Right lobe of liver (tissue), 6 donors: ENCODE measurements at regions not wholly inside any gene's neighbourhood (a gene's known extent, or its start where the extent isn't known, plus 50 kb on each side); places are given as distances from the start of the nearest gene placed in this dataset.
A peak's percentile ranks its signal among the peaks of the same experiment; 100 is the strongest.

ENCODE experiments used
- ATAC-seq, 4 donors: fragments of 200-7000 bp; cut with Tn5 transposase; one replicate each; pipeline ENCODE4 v1.9.1; 2020; ENCODE audit warnings: mild to moderate bottlenecking in 4 of 4, moderate library complexity in 4 of 4
- DNase-seq, 3 donors: peaks; one replicate each; pipeline ENCODE4 v3.0.0-alpha.2; 2020
- H3K27ac ChIP-seq, 3 donors: fragments of 200-600 bp; one replicate each; pipeline ENCODE4 v1.8.0; 2022
- H3K27me3 ChIP-seq, 2 donors: fragments of 200-600 bp; one replicate each; pipeline ENCODE4 v1.8.0; 2022
- H3K36me3 ChIP-seq, 4 donors: fragments of 200-600 bp; sonication (generic) in 1 of 4; one replicate each; pipeline versions ENCODE4 v1.5.1 to v1.8.0; 2017 to 2022; ENCODE audit warnings: control low read depth in 1 of 4
- H3K4me1 ChIP-seq, 4 donors: fragments of 200-600 bp; sonication (generic) in 1 of 4; one replicate each; pipeline versions ENCODE4 v1.5.1 to v1.8.0; 2017 to 2022; ENCODE audit warnings: control low read depth in 1 of 4
- H3K4me3 ChIP-seq, 3 donors: fragments of 200-600 bp; one replicate each; pipeline ENCODE4 v1.8.0; 2022
- H3K9me3 ChIP-seq, 4 donors: fragments of 200-600 bp; sonication (generic) in 1 of 4; one replicate each; pipeline versions ENCODE4 v1.5.1 to v1.8.0; 2017 to 2022; ENCODE audit warnings: control low read depth in 1 of 4
- POLR2A ChIP-seq: fragments of 450-650 bp; IDR thresholded peaks from one replicate; pipeline ENCODE4 v1.6.1; 2017; ENCODE audit warnings: antibody characterized with exemption, mild to moderate bottlenecking
- WGBS: methylation state at CpG from one replicate; pipeline ENCODE4 v1.1.6; 2018; ENCODE audit warnings: low coverage, low lambda C conversion rate; ENCODE audit not compliant: insufficient coverage; ENCODE audit errors: missing lambda C conversion rate; 5-methylcytosine and 5-hydroxymethylcytosine counted together
- intact Hi-C, 2 donors: fragments of 100-400 bp; cut with DNase I; formaldehyde crosslinking; loops; one replicate each; pipeline versions ENCODE4 v1.11.2 to v1.14.1; 2022
- TF ChIP-seq, protein P1 (sequence below), 4 donors: fragments of 200-600 bp in 3 of 4; fragments of 450-650 bp in 1 of 4; IDR thresholded peaks; one replicate each; pipeline versions ENCODE4 v1.5.1 to v1.8.0; 2016 to 2022; ENCODE audit warnings: antibody characterized with exemption in 4 of 4, mild to moderate bottlenecking in 2 of 4
- donor health status: DM: no; HTN: yes; CAD: no.
- donor health status: DM: no; HTN: no; CAD: no.
- donor health status: DM: no; HTN: no; CAD: no.
- donor health status: DM: no; HTN: yes; CAD: no.
- donor health status: DM: no; HTN: yes; CAD: no.

DNA sequence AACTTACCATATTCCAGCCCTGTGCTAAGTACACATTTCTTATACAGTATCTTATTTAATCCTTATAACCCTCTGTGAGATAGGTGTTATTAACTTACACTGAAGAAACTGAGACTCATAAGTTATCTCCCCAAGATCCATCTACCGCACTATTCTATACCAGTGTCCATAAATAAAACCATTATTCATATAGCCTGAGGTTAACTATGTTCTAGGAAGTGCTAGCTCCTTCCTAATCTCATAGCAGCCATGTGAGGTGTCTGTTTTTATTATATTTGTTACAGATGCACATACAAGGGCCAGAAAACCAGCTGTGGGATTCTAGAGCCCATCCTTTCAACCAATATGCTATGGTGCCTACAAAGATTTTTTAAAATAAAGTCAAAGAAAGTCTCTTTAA, 100.3 kb upstream of the RAP1B start:
- 92% methylated on average over 1 of the region's 1 CpG for WGBS
- H3K9me3 ChIP-seq = no peaks in the 10 kb centered on the region

DNA sequence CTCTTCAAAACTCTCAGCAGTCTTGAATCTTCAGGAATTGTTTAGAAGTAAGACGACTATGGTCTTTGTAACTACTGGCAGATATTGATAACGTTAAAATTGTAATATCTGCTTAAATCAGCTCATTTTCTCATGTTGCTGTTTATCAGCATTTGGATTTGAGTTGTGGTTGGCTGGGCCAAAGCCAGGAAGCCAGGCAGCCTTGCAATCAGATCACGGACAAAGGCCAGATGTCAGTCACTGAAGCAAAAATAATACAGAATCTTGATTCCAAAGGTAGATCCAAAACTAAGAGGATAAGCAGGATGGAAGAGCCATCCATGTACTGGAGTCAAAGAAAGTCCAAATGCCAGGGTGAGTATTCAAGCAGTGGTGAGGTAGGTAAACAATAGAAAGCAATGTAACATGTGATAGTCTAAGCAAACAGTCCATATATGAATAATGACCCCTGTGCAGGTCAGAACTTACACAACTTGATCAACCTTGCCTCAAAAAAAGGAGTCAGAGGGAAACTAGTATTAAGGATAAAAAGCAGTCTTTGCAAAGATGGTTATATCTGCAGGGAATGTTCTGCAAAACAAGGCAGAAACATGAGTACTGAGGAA, 95.8 kb upstream of the RAP1B start:
- Histone ChIP-seq H3K9me3 (no peaks in the 10 kb centered on the region), H3K4me1 (no peaks in the 10 kb centered on the region), H3K4me3 (no peak overlapping the region), H3K27me3 (no peaks in the 10 kb centered on the region), H3K36me3 (no peaks in the 10 kb centered on the region), H3K27ac (no peak overlapping the region)
- TF ChIP-seq, protein P1, sequence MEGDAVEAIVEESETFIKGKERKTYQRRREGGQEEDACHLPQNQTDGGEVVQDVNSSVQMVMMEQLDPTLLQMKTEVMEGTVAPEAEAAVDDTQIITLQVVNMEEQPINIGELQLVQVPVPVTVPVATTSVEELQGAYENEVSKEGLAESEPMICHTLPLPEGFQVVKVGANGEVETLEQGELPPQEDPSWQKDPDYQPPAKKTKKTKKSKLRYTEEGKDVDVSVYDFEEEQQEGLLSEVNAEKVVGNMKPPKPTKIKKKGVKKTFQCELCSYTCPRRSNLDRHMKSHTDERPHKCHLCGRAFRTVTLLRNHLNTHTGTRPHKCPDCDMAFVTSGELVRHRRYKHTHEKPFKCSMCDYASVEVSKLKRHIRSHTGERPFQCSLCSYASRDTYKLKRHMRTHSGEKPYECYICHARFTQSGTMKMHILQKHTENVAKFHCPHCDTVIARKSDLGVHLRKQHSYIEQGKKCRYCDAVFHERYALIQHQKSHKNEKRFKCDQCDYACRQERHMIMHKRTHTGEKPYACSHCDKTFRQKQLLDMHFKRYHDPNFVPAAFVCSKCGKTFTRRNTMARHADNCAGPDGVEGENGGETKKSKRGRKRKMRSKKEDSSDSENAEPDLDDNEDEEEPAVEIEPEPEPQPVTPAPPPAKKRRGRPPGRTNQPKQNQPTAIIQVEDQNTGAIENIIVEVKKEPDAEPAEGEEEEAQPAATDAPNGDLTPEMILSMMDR (IDR thresholded peaks at IDR 0.05) = no peak
- TF ChIP-seq POLR2A = no peak
- ATAC-seq = peak in 2 of 4 donors; percentile 47 to 51
- no peak for DNase-seq
- WGBS = 39% methylated on average over 3 of the region's 3 CpGs
- intact Hi-C loops = no loop called here

More for the DNA sequence above, 100.3 kb upstream of the RAP1B start:
- Histone ChIP-seq H3K4me3 (no peak overlapping the region), H3K4me1 (no peaks in the 10 kb centered on the region), H3K36me3 (no peaks in the 10 kb centered on the region), H3K27ac (no peak overlapping the region), H3K27me3 (no peaks in the 10 kb centered on the region)
- ATAC-seq (no peak), DNase-seq (no peak)
- intact Hi-C loops = no loop called here
- no peak for TF ChIP-seq POLR2A
- TF ChIP-seq, protein P1 (IDR thresholded peaks at IDR 0.05) = no peak

DNA sequence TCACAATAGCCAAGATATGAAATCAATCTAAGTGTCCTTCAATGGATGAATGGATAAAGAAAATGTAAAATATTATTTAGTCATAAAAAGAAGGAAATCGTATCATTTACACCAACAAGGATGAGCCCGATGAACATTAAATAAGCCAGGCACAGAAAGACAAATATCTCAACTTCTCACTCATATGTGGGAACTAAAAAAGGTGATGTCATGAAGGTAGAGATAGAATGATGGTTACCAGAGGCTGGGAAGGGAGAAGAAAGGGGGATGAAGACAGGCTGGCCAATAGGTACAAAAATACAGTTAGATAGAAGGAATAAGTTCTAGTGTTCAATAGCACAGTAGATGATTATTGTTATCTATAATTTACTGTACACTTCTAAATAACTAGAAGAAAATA, 94.9 kb upstream of the RAP1B start:
- WGBS = 97% methylated on average over 2 of the region's 2 CpGs
- DNase-seq (no peak), ATAC-seq (no peak)
- Histone ChIP-seq H3K36me3 (no peaks in the 10 kb centered on the region), H3K27me3 (no peaks in the 10 kb centered on the region), H3K4me1 (no peaks in the 10 kb centered on the region), H3K27ac (no peak overlapping the region), H3K4me3 (no peak overlapping the region), H3K9me3 (no peaks in the 10 kb centered on the region)
- intact Hi-C loops = no loop called here
- TF ChIP-seq, protein P1 (IDR thresholded peaks at IDR 0.05) = no peak
- TF ChIP-seq POLR2A = no peak

DNA sequence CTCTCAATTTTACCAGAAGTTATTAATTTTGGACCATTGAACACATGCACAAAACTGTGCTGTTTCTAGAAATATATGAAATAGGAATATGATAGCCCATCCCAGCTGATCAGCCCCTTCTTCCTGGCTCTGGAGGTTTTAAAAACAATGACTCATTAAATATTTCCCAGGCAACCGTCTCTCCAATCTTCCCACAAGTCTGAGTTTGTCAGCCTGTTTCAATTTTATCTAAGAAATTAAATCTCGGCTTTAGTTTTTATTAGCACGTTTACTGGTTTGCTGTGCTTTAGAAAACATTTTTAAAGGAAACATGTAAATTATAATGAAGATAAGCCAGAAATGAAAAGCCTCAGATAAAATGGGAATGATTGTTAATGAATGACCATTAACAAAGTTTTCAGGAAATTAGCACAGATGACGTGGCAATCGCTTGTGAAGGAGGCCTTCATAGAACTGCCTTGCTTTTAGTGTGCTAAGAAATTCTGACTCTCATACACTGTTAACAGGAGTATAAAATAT, 89.3 kb upstream of the RAP1B start:
- H3K4me3 ChIP-seq = no peak overlapping the region
- peak overlapping the region in 1 of 3 donors; percentile 17 for H3K27ac ChIP-seq
- TF ChIP-seq, protein P1 (IDR thresholded peaks at IDR 0.05) = no peak
- no peak for TF ChIP-seq POLR2A
- no peaks in the 10 kb centered on the region for H3K27me3 ChIP-seq
- DNase-seq (no peak), ATAC-seq (peak in 1 of 4 donors; percentile 48)
- H3K9me3 ChIP-seq = no peaks in the 10 kb centered on the region
- intact Hi-C loops = no loop called here
- 50% methylated on average over 5 of the region's 5 CpGs for WGBS
- H3K36me3 ChIP-seq = no peaks in the 10 kb centered on the region
- no peaks in the 10 kb centered on the region for H3K4me1 ChIP-seq
